ENCODE measurements at regions not wholly inside any gene's neighbourhood (a gene's known extent, or its start where the extent isn't known, plus 50 kb on each side); places are given as distances from the start of the nearest gene placed in this dataset.

GRCh38 chr4:35730414-35730813 lies 513.9 kb downstream of the ARAP2 start:
- ChIA-PET CTCF (ENCODE audit: partially characterized antibody) (no interaction called here), POLR2A (ENCODE audit: partially characterized antibody) (no interaction called here)
- no peak overlapping the region for H4K5ac ChIP-seq (ENCODE audit: insufficient read length, low read depth, low read length)
- WGBS, 2 experiments (ENCODE audit: extremely low coverage in 1 of 2, insufficient coverage in 1 of 2, insufficient read length in 1 of 2, insufficient replicate concordance in 2 of 2, low coverage in 1 of 2, low lambda C conversion rate in 2 of 2, missing lambda C conversion rate in 1 of 2) = 93% methylated on average over 2 of the region's 2 CpGs; no CpG with 5 or more reads in 1 of the 2 experiments
- no peak overlapping the region for H3K14ac ChIP-seq (ENCODE audit: insufficient read length)
- no peak overlapping the region for H3K4me2 ChIP-seq (ENCODE audit: insufficient read depth in 1 of 2, low read depth in 2 of 2, low read length in 2 of 2)
- no peak overlapping the region for H2BK12ac ChIP-seq (ENCODE audit: low read depth, low read length)
- DNase-seq (ENCODE audit: low read depth in 1 of 2, low spot score in 2 of 2) (no peak), FAIRE-seq (no peak)
- no peak overlapping the region for H3K23ac ChIP-seq (ENCODE audit: insufficient read length)
- no peak overlapping the region for H2BK15ac ChIP-seq (ENCODE audit: low read length)
- H4K91ac ChIP-seq (replicated peaks; ENCODE audit: insufficient read length, low read length) = no peak overlapping the region
- H3K4ac ChIP-seq (replicated peaks; ENCODE audit: insufficient read length, low read depth, low read length) = no peak overlapping the region
- H2BK5ac ChIP-seq (ENCODE audit: low read depth, low read length) = no peak overlapping the region
- H3K56ac ChIP-seq (replicated peaks; ENCODE audit: insufficient read length, low read depth, low read length) = no peak overlapping the region
- no peaks in the 10 kb centered on the region for H3K36me3 ChIP-seq (ENCODE audit: control insufficient read depth in 2 of 4, insufficient read depth in 4 of 4, low read length in 3 of 4)
- H3K9ac ChIP-seq (replicated peaks in 1 of 4; ENCODE audit: extremely low read depth in 1 of 4, low read depth in 3 of 4, low read length in 3 of 4) = no peak overlapping the region
- no peaks in the 10 kb centered on the region for H3K4me1 ChIP-seq (replicated peaks in 1 of 4; ENCODE audit: control insufficient read depth in 3 of 4, insufficient read depth in 4 of 4, low read length in 3 of 4)
- H4K8ac ChIP-seq (ENCODE audit: extremely low read depth, insufficient read depth, low read length) = no peak overlapping the region
- H3K4me3 ChIP-seq (ENCODE audit: extremely low read depth in 1 of 4, insufficient read depth in 2 of 4, low read depth in 3 of 4, low read length in 4 of 4) = no peak overlapping the region
- H3K18ac ChIP-seq (ENCODE audit: extremely low read depth, low read length) = no peak overlapping the region
- no peak overlapping the region for H2BK120ac ChIP-seq (replicated peaks; ENCODE audit: low read depth, low read length)
- no peak overlapping the region for H2BK20ac ChIP-seq (ENCODE audit: low read length)
- H3K27ac ChIP-seq (ENCODE audit: low read depth, low read length) = no peak overlapping the region
- no peaks in the 10 kb centered on the region for H4K20me1 ChIP-seq (replicated peaks in 1 of 2; ENCODE audit: control insufficient read depth in 1 of 2, insufficient read depth in 2 of 2, low read length in 2 of 2)
- no peak overlapping the region for H2AFZ ChIP-seq (ENCODE audit: low read length)
- no peaks in the 10 kb centered on the region for H3K23me2 ChIP-seq (ENCODE audit: low read depth, low read length)
- H3K27me3 ChIP-seq (replicated peaks in 1 of 4; ENCODE audit: control insufficient read depth in 3 of 4, extremely low read depth in 1 of 4, insufficient read depth in 3 of 4, low read length in 3 of 4) = no peaks in the 10 kb centered on the region
- no peaks in the 10 kb centered on the region for H3K79me2 ChIP-seq (ENCODE audit: control insufficient read depth in 1 of 2, insufficient read depth in 2 of 2, low read length in 2 of 2)
- no peaks in the 10 kb centered on the region for H3K9me3 ChIP-seq (ENCODE audit: insufficient read depth in 2 of 2, low read depth in 1 of 2, low read length in 1 of 2)
- H2AK5ac ChIP-seq (ENCODE audit: low read depth, low read length) = no peak overlapping the region
- no peaks in the 10 kb centered on the region for H3K79me1 ChIP-seq (ENCODE audit: low read depth, low read length)
- no peak for TF ChIP-seq CBX8 (IDR thresholded peaks at IDR 0.05; ENCODE audit: borderline replicate concordance, low read depth, low read length)
- TF ChIP-seq NRF1 (IDR thresholded peaks at IDR 0.05; ENCODE audit: low read depth, low read length) = no peak
- TF ChIP-seq EZH2 (IDR thresholded peaks at IDR 0.05; ENCODE audit: low read depth, low read length, severe bottlenecking) = no peak
- no peak for TF ChIP-seq POLR2AphosphoS5 (IDR thresholded peaks at IDR 0.05; ENCODE audit: low read depth, low read length)
- TF ChIP-seq ATF2 (IDR thresholded peaks at IDR 0.05; ENCODE audit: low read length) = no peak
- no peak for TF ChIP-seq RXRA (IDR thresholded peaks at IDR 0.05; ENCODE audit: insufficient read depth, low read depth, low read length)
- TF ChIP-seq SIX5 (IDR thresholded peaks at IDR 0.05; ENCODE audit: low read depth, low read length) = no peak
- no peak for TF ChIP-seq CEBPB (IDR thresholded peaks at IDR 0.05; ENCODE audit: low read depth, low read length)
- no peak for TF ChIP-seq TBP (IDR thresholded peaks at IDR 0.05; ENCODE audit: low read depth, low read length)
- TF ChIP-seq RFX5 (IDR thresholded peaks at IDR 0.05; ENCODE audit: borderline replicate concordance, low read depth, low read length) = no peak
- no peak for TF ChIP-seq ATF3 (IDR thresholded peaks at IDR 0.05; ENCODE audit: insufficient read depth, low read depth, low read length)
- TF ChIP-seq PHF8 (conservative IDR thresholded peaks at IDR 0.05; ENCODE audit: low read depth, low read length) = no peak
- no peak for TF ChIP-seq RAD21 (IDR thresholded peaks at IDR 0.05 in 1 of 2, conservative IDR thresholded peaks at IDR 0.05 in 1 of 2; ENCODE audit: low read depth in 2 of 2, low read length in 2 of 2)
